Erythroblast (primary cell): ENCODE measurements at regions not wholly inside any gene's neighbourhood (a gene's known extent, or its start where the extent isn't known, plus 50 kb on each side); places are given as distances from the start of the nearest gene placed in this dataset.

Source experiments
- GATA1 ChIP-seq: IDR thresholded peaks from 2 replicates; pipeline ENCODE4 v1.6.1; 2011; ENCODE audit warnings: low read depth, mild to moderate bottlenecking, control low read depth, low read length, moderate library complexity
- POLR2A ChIP-seq: IDR thresholded peaks from 2 replicates; pipeline ENCODE4 v1.6.1; 2011; ENCODE audit warnings: mild to moderate bottlenecking, low read length

DNA sequence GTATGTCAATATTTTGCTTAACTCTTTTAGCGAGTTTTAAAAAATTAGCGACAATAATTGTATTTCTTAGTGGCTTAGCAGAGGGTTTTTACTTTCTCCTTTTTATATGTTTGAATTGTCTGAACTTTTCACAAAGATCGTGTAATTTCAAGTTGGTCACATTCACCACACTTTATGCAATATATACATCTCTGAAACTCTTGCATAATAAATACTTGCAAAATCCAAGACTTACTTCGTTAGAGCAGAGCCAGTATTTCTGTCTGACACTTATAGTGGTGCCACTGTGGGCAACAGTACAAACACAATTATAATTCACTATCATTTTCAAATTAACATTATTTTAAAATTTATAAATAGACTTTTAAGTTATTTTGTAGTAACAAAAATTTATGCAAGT is 62.0 kb downstream of the SUCNR1 start:
- TF ChIP-seq POLR2A (no peak), GATA1 (no peak)
